LNCaP clone FGC (cell line): ENCODE measurements at regions not wholly inside any gene's neighbourhood (a gene's known extent, or its start where the extent isn't known, plus 50 kb on each side); places are given as distances from the start of the nearest gene placed in this dataset.

Experiments
- DNase-seq: peaks from one replicate; pipeline ENCODE4 v3.0.0-alpha.2; 2011; ENCODE audit warnings: low read depth
- H3K4me3 ChIP-seq: 2 replicates; pipeline ENCODE4 v1.5.1; 2011; ENCODE audit warnings: mild to moderate bottlenecking, low read depth, low read length, control low read depth
- CTCF ChIP-seq: IDR thresholded peaks from 2 replicates; pipeline ENCODE4 v1.5.1; 2012; ENCODE audit warnings: mild to moderate bottlenecking; ENCODE audit not compliant: control insufficient read depth, insufficient read depth; ENCODE audit errors: extremely low read depth

GRCh38 chr11:130769782-130770535 lies 146.3 kb downstream of the SNX19 start:
- no peak for TF ChIP-seq CTCF
- H3K4me3 ChIP-seq: no peak overlapping the region

GRCh38 chr11:130771708-130772107 lies 144.6 kb downstream of the SNX19 start:
- DNase-seq: no peak
- H3K4me3 ChIP-seq: no peak overlapping the region
- TF ChIP-seq CTCF: no peak

More at GRCh38 chr11:130769782-130770535, 146.3 kb downstream of the SNX19 start:
- DNase-seq: peak; percentile 90

- no peak for DNase-seq
- no peak overlapping the region for H3K4me3 ChIP-seq
- TF ChIP-seq CTCF: no peak
These were observed 143.7 kb downstream of the SNX19 start for GRCh38 chr11:130772266-130773227.

- no peak overlapping the region for H3K4me3 ChIP-seq
- DNase-seq: no peak
- no peak for TF ChIP-seq CTCF
These were observed 142.9 kb downstream of the SNX19 start for GRCh38 chr11:130773244-130773820.

GRCh38 chr11:130774703-130775102 lies 141.6 kb downstream of the SNX19 start:
- no peak overlapping the region for H3K4me3 ChIP-seq
- TF ChIP-seq CTCF: no peak
- DNase-seq: no peak

GRCh38 chr11:130775306-130776060 lies 140.8 kb downstream of the SNX19 start:
- DNase-seq: no peak
- no peak for TF ChIP-seq CTCF
- H3K4me3 ChIP-seq: no peak overlapping the region
